ENCODE measurements at regions not wholly inside any gene's neighbourhood (a gene's known extent, or its start where the extent isn't known, plus 50 kb on each side); places are given as distances from the start of the nearest gene placed in this dataset.

DNA sequence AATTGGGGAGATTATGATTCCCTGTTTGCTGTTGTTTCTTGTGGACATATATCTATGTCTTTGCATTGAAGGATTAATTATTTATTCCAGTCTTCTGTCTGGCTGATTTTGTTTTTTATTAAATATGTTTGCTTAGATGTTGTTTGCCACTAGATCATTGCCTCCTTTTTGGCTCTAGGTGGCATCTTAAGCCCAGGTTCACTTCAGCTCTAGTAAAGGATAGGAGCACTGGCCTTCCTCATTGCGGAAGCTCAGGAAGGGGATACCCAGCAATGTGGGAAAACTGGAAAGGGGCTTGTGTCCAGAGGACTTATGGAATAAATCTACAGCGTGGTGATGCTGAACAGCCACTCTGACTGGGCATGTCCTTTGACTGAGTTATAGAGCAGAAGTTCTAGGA lies 821.6 kb downstream of the PDCD6IP start:
- Mint-ChIP-seq H3K4me3 (no peak overlapping the region), H3K27me3 (no peaks in the 10 kb centered on the region), H3K9me3 (peaks cover 6% of the 10 kb centered on the region), H3K36me3 (no peaks in the 10 kb centered on the region), H3K27ac (no peak overlapping the region), H3K4me1 (ENCODE audit: unreplicated experiment) (no peaks in the 10 kb centered on the region)
- DNase-seq (ENCODE audit: extremely low spot score, unreplicated experiment) = no peak
- TF ChIP-seq, protein P1, sequence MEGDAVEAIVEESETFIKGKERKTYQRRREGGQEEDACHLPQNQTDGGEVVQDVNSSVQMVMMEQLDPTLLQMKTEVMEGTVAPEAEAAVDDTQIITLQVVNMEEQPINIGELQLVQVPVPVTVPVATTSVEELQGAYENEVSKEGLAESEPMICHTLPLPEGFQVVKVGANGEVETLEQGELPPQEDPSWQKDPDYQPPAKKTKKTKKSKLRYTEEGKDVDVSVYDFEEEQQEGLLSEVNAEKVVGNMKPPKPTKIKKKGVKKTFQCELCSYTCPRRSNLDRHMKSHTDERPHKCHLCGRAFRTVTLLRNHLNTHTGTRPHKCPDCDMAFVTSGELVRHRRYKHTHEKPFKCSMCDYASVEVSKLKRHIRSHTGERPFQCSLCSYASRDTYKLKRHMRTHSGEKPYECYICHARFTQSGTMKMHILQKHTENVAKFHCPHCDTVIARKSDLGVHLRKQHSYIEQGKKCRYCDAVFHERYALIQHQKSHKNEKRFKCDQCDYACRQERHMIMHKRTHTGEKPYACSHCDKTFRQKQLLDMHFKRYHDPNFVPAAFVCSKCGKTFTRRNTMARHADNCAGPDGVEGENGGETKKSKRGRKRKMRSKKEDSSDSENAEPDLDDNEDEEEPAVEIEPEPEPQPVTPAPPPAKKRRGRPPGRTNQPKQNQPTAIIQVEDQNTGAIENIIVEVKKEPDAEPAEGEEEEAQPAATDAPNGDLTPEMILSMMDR (conservative IDR thresholded peaks at IDR 0.05) = no peak

DNA sequence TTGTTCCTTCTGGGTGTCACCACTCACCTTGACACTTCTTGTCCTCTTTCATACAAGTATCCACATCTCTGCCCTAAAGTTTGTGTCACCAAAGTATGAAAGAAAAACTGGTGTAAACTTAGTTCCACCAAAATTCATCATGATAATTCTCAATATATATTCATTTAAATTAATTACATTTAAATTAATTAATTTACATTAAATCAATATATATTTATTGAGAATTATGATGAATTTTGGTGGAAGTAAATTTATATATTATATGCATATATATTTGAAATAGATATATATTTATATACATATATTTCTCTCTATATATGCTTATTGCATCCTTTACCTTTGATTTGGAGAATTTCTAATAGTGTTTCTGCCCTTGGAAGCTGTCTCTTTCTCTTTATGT lies 828.3 kb downstream of the PDCD6IP start:
- Mint-ChIP-seq H3K9me3 (no peaks in the 10 kb centered on the region), H3K27me3 (no peaks in the 10 kb centered on the region), H3K4me1 (ENCODE audit: unreplicated experiment) (no peaks in the 10 kb centered on the region), H3K36me3 (no peaks in the 10 kb centered on the region), H3K27ac (no peak overlapping the region), H3K4me3 (no peak overlapping the region)
- TF ChIP-seq, protein P1 (conservative IDR thresholded peaks at IDR 0.05) = no peak
- no peak for DNase-seq (ENCODE audit: extremely low spot score, unreplicated experiment)

DNA sequence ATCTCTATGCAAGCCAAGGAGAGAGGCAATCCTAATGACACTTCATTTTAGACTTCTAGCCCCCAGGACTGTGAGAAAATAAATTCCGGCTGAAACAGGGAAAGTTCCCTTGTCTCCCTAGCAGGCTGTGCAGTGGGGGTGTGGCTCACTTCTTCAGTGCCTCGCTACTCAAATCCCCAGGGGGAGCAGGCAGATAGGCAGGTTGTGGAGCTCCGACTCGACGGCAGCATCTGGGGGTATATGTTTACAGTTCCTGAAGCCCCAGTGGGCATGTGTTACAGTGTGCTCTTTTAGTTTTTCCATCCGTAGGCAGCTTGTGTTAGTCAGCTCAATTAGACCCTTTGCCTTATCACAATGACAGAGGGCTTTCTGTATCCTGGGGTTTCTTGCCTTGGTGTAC lies 836.5 kb downstream of the PDCD6IP start:
- Mint-ChIP-seq H3K36me3 (no peaks in the 10 kb centered on the region), H3K9me3 (no peaks in the 10 kb centered on the region), H3K27ac (no peak overlapping the region), H3K4me1 (ENCODE audit: unreplicated experiment) (peaks cover 4% of the 10 kb centered on the region), H3K4me3 (no peak overlapping the region), H3K27me3 (no peaks in the 10 kb centered on the region)
- TF ChIP-seq, protein P1 (conservative IDR thresholded peaks at IDR 0.05) = no peak
- DNase-seq (ENCODE audit: extremely low spot score, unreplicated experiment) = no peak

DNA sequence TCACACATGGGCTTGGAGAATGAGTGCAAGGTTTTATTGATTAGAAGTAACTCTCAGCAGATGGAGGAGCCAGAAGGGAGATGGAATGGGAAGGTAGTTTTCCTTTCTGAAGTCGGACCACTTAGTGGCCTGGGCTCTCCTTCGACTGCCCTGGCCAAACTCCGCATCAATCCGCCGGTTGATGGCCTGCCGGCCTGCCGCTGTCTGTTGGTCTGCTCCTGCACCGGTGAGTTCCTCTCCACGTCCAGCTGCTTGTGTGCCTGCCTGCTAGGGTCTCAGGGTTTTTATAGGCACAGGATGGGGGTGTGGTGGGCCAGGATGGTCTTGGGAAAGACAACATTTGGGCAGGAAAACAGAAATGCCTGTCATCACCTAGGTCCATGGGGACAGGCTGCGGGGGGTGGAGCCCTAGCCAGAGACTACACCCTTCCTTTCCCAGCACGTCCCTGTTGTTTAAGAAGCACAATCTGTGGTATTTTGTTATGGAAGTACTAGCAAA lies 837.0 kb downstream of the PDCD6IP start:
- Mint-ChIP-seq H3K27ac (no peak overlapping the region), H3K27me3 (no peaks in the 10 kb centered on the region), H3K4me3 (no peak overlapping the region), H3K36me3 (no peaks in the 10 kb centered on the region), H3K4me1 (ENCODE audit: unreplicated experiment) (peaks cover 4% of the 10 kb centered on the region), H3K9me3 (no peaks in the 10 kb centered on the region)
- DNase-seq (ENCODE audit: extremely low spot score, unreplicated experiment) = no peak
- TF ChIP-seq, protein P1 (conservative IDR thresholded peaks at IDR 0.05) = no peak

DNA sequence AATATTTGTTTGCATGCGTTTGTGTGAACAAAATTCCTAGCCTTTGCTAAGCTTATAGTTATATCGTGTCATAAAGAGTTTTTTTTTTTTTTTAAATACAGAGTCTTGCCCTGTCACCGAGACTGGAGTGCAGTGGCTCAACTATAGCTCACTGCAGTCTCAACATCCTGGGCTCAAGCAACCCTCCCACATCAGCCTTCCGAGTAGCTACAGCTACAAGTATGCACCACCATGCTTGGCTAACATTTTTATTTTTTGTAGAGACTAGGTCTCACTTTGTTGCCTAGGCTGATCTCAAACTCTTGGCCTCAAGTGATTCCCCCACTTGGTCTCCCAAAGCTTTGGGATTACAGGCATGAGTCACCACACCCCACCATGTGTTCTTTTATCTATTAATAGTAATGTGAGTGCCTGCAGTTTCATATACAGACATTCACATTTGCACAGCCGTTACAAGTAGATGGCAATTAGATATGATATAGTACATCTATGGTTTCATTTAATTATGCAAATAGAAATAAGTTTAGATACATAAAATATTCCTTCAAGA lies 848.6 kb downstream of the PDCD6IP start:
- Mint-ChIP-seq H3K4me3 (no peak overlapping the region), H3K9me3 (no peaks in the 10 kb centered on the region), H3K4me1 (ENCODE audit: unreplicated experiment) (peaks cover 9% of the 10 kb centered on the region), H3K27ac (no peak overlapping the region), H3K27me3 (no peaks in the 10 kb centered on the region), H3K36me3 (no peaks in the 10 kb centered on the region)
- no peak for DNase-seq (ENCODE audit: extremely low spot score, unreplicated experiment)
- TF ChIP-seq, protein P1 (conservative IDR thresholded peaks at IDR 0.05) = no peak

DNA sequence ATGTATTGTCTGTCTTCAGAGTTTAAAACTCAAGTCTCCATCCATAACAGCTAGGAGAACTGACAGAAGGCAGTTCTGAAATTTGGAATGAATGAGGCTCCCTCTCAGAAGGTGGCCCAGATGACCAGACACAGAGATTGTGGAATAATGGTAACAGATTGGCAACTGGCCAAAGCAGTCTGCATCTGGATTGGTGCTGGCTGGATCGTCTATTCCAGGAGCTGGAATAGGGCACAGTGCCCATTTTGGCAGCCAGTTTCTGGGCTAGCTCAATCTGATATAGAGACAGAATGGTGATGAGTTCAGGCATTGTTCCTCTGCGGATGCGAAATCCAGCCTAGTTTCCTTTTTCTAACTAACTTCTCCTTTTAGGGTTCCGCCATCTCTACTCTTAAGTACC lies 851.7 kb downstream of the PDCD6IP start:
- no peak for DNase-seq (ENCODE audit: extremely low spot score, unreplicated experiment)
- Mint-ChIP-seq H3K4me1 (ENCODE audit: unreplicated experiment) (peaks cover 9% of the 10 kb centered on the region), H3K27ac (no peak overlapping the region), H3K27me3 (no peaks in the 10 kb centered on the region), H3K4me3 (no peak overlapping the region), H3K9me3 (no peaks in the 10 kb centered on the region), H3K36me3 (no peaks in the 10 kb centered on the region)
- TF ChIP-seq, protein P1 (conservative IDR thresholded peaks at IDR 0.05) = no peak

Measured in type B pancreatic cell (in vitro differentiated cells).